Mesenchymal stem cell (in vitro differentiated cells and primary cell): ENCODE measurements at regions not wholly inside any gene's neighbourhood (a gene's known extent, or its start where the extent isn't known, plus 50 kb on each side); places are given as distances from the start of the nearest gene placed in this dataset.

ENCODE experiments used
- DNase-seq: peaks from one replicate; pipeline ENCODE4 v3.0.0-alpha.2; 2013
- H2AFZ ChIP-seq: one replicate; pipeline ENCODE4 v1.6.1; 2013; ENCODE audit warnings: low read depth, mild to moderate bottlenecking, control low read depth, inconsistent platforms, low read length, moderate library complexity
- H2AK5ac ChIP-seq: 2 replicates; pipeline ENCODE4 v1.6.1; 2013; ENCODE audit warnings: low read length, moderate library complexity, mild to moderate bottlenecking, inconsistent platforms; ENCODE audit not compliant: severe bottlenecking
- H2BK120ac ChIP-seq: one replicate; pipeline ENCODE4 v1.6.1; 2013; ENCODE audit warnings: low read depth, mild to moderate bottlenecking, inconsistent platforms, low read length, moderate library complexity
- H2BK12ac ChIP-seq, 2 experiments: one replicate each; pipeline ENCODE4 v1.6.1; 2013; ENCODE audit warnings: inconsistent platforms in 2 of 2, low read length in 2 of 2, mild to moderate bottlenecking in 2 of 2, moderate library complexity in 2 of 2, control low read depth in 1 of 2
- H2BK15ac ChIP-seq: one replicate; pipeline ENCODE4 v1.6.1; 2013; ENCODE audit warnings: mild to moderate bottlenecking, low read depth, inconsistent platforms; ENCODE audit not compliant: poor library complexity, severe bottlenecking
- H2BK5ac ChIP-seq: 2 replicates; pipeline ENCODE4 v1.6.1; 2013; ENCODE audit warnings: low read depth, mild to moderate bottlenecking, low read length, control low read depth, inconsistent platforms; ENCODE audit not compliant: poor library complexity, severe bottlenecking
- H3K14ac ChIP-seq, 2 experiments: one replicate each; pipeline ENCODE4 v1.6.1; 2013; ENCODE audit warnings: inconsistent platforms in 2 of 2, low read length in 2 of 2, control low read depth in 1 of 2, mild to moderate bottlenecking in 1 of 2, moderate library complexity in 1 of 2
- H3K18ac ChIP-seq, 2 experiments: one replicate each; pipeline ENCODE4 v1.6.1; 2013; ENCODE audit warnings: inconsistent platforms in 2 of 2, low read length in 2 of 2, control low read depth in 1 of 2, low read depth in 1 of 2, mild to moderate bottlenecking in 1 of 2
- H3K23ac ChIP-seq, 2 experiments: one replicate each; pipeline ENCODE4 v1.6.1; 2013; ENCODE audit warnings: inconsistent platforms in 2 of 2, low read length in 2 of 2, mild to moderate bottlenecking in 2 of 2, moderate library complexity in 2 of 2, control low read depth in 1 of 2
- H3K27ac ChIP-seq: 2 replicates; pipeline ENCODE4 v1.5.1; 2013; ENCODE audit warnings: mild to moderate bottlenecking, moderate library complexity, low read length, control low read depth, inconsistent platforms; ENCODE audit not compliant: poor library complexity, severe bottlenecking
- H3K27me3 ChIP-seq, 2 experiments: 2 replicates each; pipeline versions ENCODE4 v1.6.1 to v1.7.0; 2013; ENCODE audit warnings: low read length in 2 of 2, mild to moderate bottlenecking in 2 of 2, moderate library complexity in 2 of 2, control low read depth in 1 of 2, inconsistent platforms in 1 of 2; ENCODE audit not compliant: control insufficient read depth in 1 of 2, insufficient read depth in 1 of 2
- H3K36me3 ChIP-seq, 2 experiments: 2 replicates each; pipeline versions ENCODE4 v1.6.1 to v1.7.0; 2013; ENCODE audit warnings: low read length in 2 of 2, control low read depth in 1 of 2, inconsistent platforms in 1 of 2, low read depth in 1 of 2, mild to moderate bottlenecking in 1 of 2; ENCODE audit not compliant: insufficient read depth in 2 of 2, control insufficient read depth in 1 of 2
- H3K4ac ChIP-seq, 2 experiments: one replicate each; pipeline ENCODE4 v1.6.1; 2013; ENCODE audit warnings: inconsistent platforms in 2 of 2, low read length in 2 of 2, mild to moderate bottlenecking in 2 of 2, moderate library complexity in 2 of 2, control low read depth in 1 of 2, low read depth in 1 of 2
- H3K4me1 ChIP-seq: 2 replicates; pipeline ENCODE4 v1.6.1; 2013; ENCODE audit warnings: low read depth, low read length, control low read depth; ENCODE audit not compliant: control insufficient read depth, insufficient read depth
- H3K4me2 ChIP-seq: 2 replicates; pipeline ENCODE4 v1.6.1; 2013; ENCODE audit warnings: low read length, mild to moderate bottlenecking, inconsistent platforms; ENCODE audit not compliant: poor library complexity, severe bottlenecking
- H3K4me3 ChIP-seq, 2 experiments: 2 replicates each; pipeline versions ENCODE4 v1.5.1 to v1.7.0; 2013; ENCODE audit warnings: low read length in 2 of 2, mild to moderate bottlenecking in 2 of 2, control low read depth in 1 of 2, low read depth in 1 of 2; ENCODE audit not compliant: insufficient read depth in 1 of 2
- H3K79me1 ChIP-seq: replicated peaks from 2 replicates; pipeline ENCODE4 v1.6.1; 2013; ENCODE audit warnings: mild to moderate bottlenecking, control low read depth, low read length, inconsistent platforms; ENCODE audit not compliant: poor library complexity, severe bottlenecking
- H3K9ac ChIP-seq: 2 replicates; pipeline ENCODE4 v1.7.0; 2013; ENCODE audit warnings: mild to moderate bottlenecking, low read length, moderate library complexity
- H3K9me3 ChIP-seq: 2 replicates; pipeline ENCODE4 v1.7.0; 2013; ENCODE audit warnings: mild to moderate bottlenecking, low read length; ENCODE audit not compliant: control insufficient read depth
- H4K8ac ChIP-seq: one replicate; pipeline ENCODE4 v1.6.1; 2013; ENCODE audit warnings: inconsistent platforms, mild to moderate bottlenecking, low read length, moderate library complexity
- H4K91ac ChIP-seq: one replicate; pipeline ENCODE4 v1.6.1; 2013; ENCODE audit warnings: mild to moderate bottlenecking, low read length, inconsistent platforms
- WGBS: methylation state at CpG from one replicate; pipeline ENCODE4 v1.1.7; 2013; ENCODE audit warnings: mixed read lengths; 5-methylcytosine and 5-hydroxymethylcytosine counted together

GRCh38 chr10:78720091-78720490, 348.7 kb upstream of the ZMIZ1 start:
- no peak overlapping the region for H3K14ac ChIP-seq
- no peak overlapping the region for H2BK5ac ChIP-seq
- WGBS = 78% methylated on average over 6 of the region's 6 CpGs
- H2AFZ ChIP-seq = no peak overlapping the region
- H2BK120ac ChIP-seq = no peak overlapping the region
- no peak overlapping the region for H2BK15ac ChIP-seq
- peaks cover 11% of the 10 kb centered on the region for H3K9me3 ChIP-seq
- H4K8ac ChIP-seq = no peak overlapping the region
- no peaks in the 10 kb centered on the region for H3K79me1 ChIP-seq
- no peaks in the 10 kb centered on the region for H3K36me3 ChIP-seq
- DNase-seq = no peak
- H3K18ac ChIP-seq = no peak overlapping the region
- H3K4me1 ChIP-seq = peaks cover 2% of the 10 kb centered on the region
- no peak overlapping the region for H2BK12ac ChIP-seq
- H3K9ac ChIP-seq = no peak overlapping the region
- H3K4me2 ChIP-seq = no peak overlapping the region
- H3K4me3 ChIP-seq = no peak overlapping the region
- no peak overlapping the region for H2AK5ac ChIP-seq
- H3K4ac ChIP-seq = no peak overlapping the region
- H3K27me3 ChIP-seq = peaks cover 3 to 10% of the 10 kb centered on the region in 2 experiments
- H4K91ac ChIP-seq = no peak overlapping the region
- H3K27ac ChIP-seq = no peak overlapping the region
- no peak overlapping the region for H3K23ac ChIP-seq

- no peak overlapping the region for H3K27ac ChIP-seq
- peaks cover 11% of the 10 kb centered on the region for H3K9me3 ChIP-seq
- peaks cover 3 to 14% of the 10 kb centered on the region in 2 experiments for H3K27me3 ChIP-seq
- no peak overlapping the region for H4K91ac ChIP-seq
- no peak overlapping the region for H3K9ac ChIP-seq
- no peak overlapping the region for H2BK15ac ChIP-seq
- no peak overlapping the region for H3K14ac ChIP-seq
- DNase-seq = no peak
- H3K36me3 ChIP-seq = no peaks in the 10 kb centered on the region
- peak overlapping the region; percentile 25 for H2BK5ac ChIP-seq
- H4K8ac ChIP-seq = no peak overlapping the region
- no peak overlapping the region for H3K18ac ChIP-seq
- no peak overlapping the region for H2AK5ac ChIP-seq
- H3K4me2 ChIP-seq = no peak overlapping the region
- H3K23ac ChIP-seq = no peak overlapping the region
- H2BK12ac ChIP-seq = no peak overlapping the region
- no peak overlapping the region for H3K4ac ChIP-seq
- H3K79me1 ChIP-seq = no peaks in the 10 kb centered on the region
- H3K4me3 ChIP-seq = no peak overlapping the region
- no peak overlapping the region for H2AFZ ChIP-seq
- H3K4me1 ChIP-seq = peaks cover 2% of the 10 kb centered on the region
- WGBS = no CpG with 5 or more reads among the region's 1 CpG
- H2BK120ac ChIP-seq = no peak overlapping the region
Observed at GRCh38 chr10:78721231-78721630, 347.5 kb upstream of the ZMIZ1 start.

GRCh38 chr10:78724846-78725245, 343.9 kb upstream of the ZMIZ1 start:
- DNase-seq = no peak
- H4K8ac ChIP-seq = no peak overlapping the region
- H3K23ac ChIP-seq = no peak overlapping the region
- peaks cover 26 to 31% of the 10 kb centered on the region in 2 experiments for H3K27me3 ChIP-seq
- no peak overlapping the region for H2BK15ac ChIP-seq
- H3K4ac ChIP-seq = no peak overlapping the region
- peaks cover 11% of the 10 kb centered on the region for H3K9me3 ChIP-seq
- H2AFZ ChIP-seq = no peak overlapping the region
- no peaks in the 10 kb centered on the region for H3K79me1 ChIP-seq
- H2BK12ac ChIP-seq = no peak overlapping the region
- H3K18ac ChIP-seq = no peak overlapping the region
- H2AK5ac ChIP-seq = no peak overlapping the region
- WGBS = 94% methylated on average over 3 of the region's 4 CpGs
- H3K36me3 ChIP-seq = no peaks in the 10 kb centered on the region
- no peaks in the 10 kb centered on the region for H3K4me1 ChIP-seq
- no peak overlapping the region for H3K9ac ChIP-seq
- H3K4me3 ChIP-seq = no peak overlapping the region
- H2BK5ac ChIP-seq = no peak overlapping the region
- H3K4me2 ChIP-seq = no peak overlapping the region
- H3K27ac ChIP-seq = no peak overlapping the region
- no peak overlapping the region for H3K14ac ChIP-seq
- H4K91ac ChIP-seq = no peak overlapping the region
- no peak overlapping the region for H2BK120ac ChIP-seq

GRCh38 chr10:78726171-78726570, 342.6 kb upstream of the ZMIZ1 start:
- no peak overlapping the region for H3K4me3 ChIP-seq
- no peaks in the 10 kb centered on the region for H3K79me1 ChIP-seq
- no peak overlapping the region for H2BK120ac ChIP-seq
- H2BK15ac ChIP-seq = no peak overlapping the region
- DNase-seq = no peak
- H2AK5ac ChIP-seq = no peak overlapping the region
- H3K36me3 ChIP-seq = no peaks in the 10 kb centered on the region
- no peak overlapping the region for H3K4ac ChIP-seq
- H3K4me2 ChIP-seq = no peak overlapping the region
- H4K91ac ChIP-seq = no peak overlapping the region
- H3K23ac ChIP-seq = no peak overlapping the region
- H3K14ac ChIP-seq = no peak overlapping the region
- H2AFZ ChIP-seq = no peak overlapping the region
- no peak overlapping the region for H3K9ac ChIP-seq
- peaks cover 11% of the 10 kb centered on the region for H3K9me3 ChIP-seq
- no peak overlapping the region for H2BK12ac ChIP-seq
- no peak overlapping the region for H3K18ac ChIP-seq
- no peak overlapping the region for H3K27ac ChIP-seq
- no peak overlapping the region for H4K8ac ChIP-seq
- WGBS = 48% methylated on average over 2 of the region's 3 CpGs
- H2BK5ac ChIP-seq = no peak overlapping the region
- H3K4me1 ChIP-seq = no peaks in the 10 kb centered on the region
- peaks cover 33 to 36% of the 10 kb centered on the region in 2 experiments for H3K27me3 ChIP-seq
